ENCODE measurements at regions not wholly inside any gene's neighbourhood (a gene's known extent, or its start where the extent isn't known, plus 50 kb on each side); places are given as distances from the start of the nearest gene placed in this dataset.

DNA sequence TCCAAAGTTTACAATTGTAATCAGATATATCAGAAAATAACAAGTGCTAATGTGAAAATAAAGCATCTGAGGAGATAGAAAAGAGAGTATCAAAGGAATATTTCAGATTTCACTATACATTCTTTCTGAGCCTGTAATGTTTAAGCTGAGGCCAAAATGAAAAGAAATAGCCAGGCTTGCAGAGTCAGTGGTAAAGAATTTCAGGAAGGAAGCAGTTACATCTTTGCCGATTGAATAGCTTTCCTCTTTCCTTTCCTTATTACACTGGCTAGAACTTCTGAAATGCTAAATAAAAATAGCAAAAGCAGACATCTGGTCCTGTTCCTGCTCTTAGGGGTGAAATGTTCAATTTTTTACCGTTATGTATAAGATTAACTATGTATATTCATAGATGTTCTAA lies 1441.6 kb upstream of the PCDH7 start:
- WGBS, 5 donors: 35 to 44% (median 40%) methylated on average over 2 of the region's 2 CpGs
- H3K4me3 ChIP-seq: no peak overlapping the region

DNA sequence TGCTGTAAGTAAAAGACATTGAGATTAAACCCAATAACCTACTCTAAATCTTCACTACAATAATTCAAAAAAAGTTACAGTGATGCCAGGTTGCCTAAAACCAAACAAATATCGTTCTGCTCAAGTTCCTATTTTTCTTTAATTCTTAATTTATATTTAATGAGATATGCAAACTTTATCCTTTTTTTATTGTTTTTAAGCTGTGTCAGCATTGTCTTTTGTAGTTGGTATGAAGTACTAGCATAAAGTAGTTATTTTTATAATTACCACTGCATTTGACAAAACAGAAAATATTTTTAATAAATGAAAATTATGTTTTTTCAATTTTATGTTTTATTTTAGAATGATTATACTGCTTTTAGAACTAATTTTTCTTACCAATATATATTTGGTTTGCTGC lies 1431.1 kb upstream of the PCDH7 start:
- H3K9me3 ChIP-seq: peaks cover 0 to 3% (median 0%) of the 10 kb centered on the region in 4 donors
- no peak overlapping the region for H3K27ac ChIP-seq
- no peaks in the 10 kb centered on the region for H3K4me1 ChIP-seq
- DNase-seq: no peak
- no peaks in the 10 kb centered on the region for H3K36me3 ChIP-seq
- intact Hi-C loops (cut with DNase I; ENCODE audit: low total_unique reads): no loop called here
- WGBS, 5 donors: 61 to 83% (median 77%) methylated on average over 1 of the region's 1 CpG
- H3K27me3 ChIP-seq: no peaks in the 10 kb centered on the region
- TF ChIP-seq POLR2A (IDR thresholded peaks at IDR 0.05): no peak
- no peak for TF ChIP-seq POLR2AphosphoS5 (IDR thresholded peaks at IDR 0.05)
- TF ChIP-seq EP300 (IDR thresholded peaks at IDR 0.05): no peak
- TF ChIP-seq CTCF (IDR thresholded peaks at IDR 0.05): no peak
- H3K4me3 ChIP-seq: no peak overlapping the region

More for the DNA sequence above, 1441.6 kb upstream of the PCDH7 start:
- Histone ChIP-seq H3K9me3 (no peaks in the 10 kb centered on the region), H3K27ac (no peak overlapping the region), H3K27me3 (no peaks in the 10 kb centered on the region), H3K4me1 (peaks cover 0 to 5% (median 0%) of the 10 kb centered on the region in 4 donors), H3K36me3 (no peaks in the 10 kb centered on the region)
- peak in 1 of 2 donors; percentile 9 for DNase-seq
- intact Hi-C loops (cut with DNase I; ENCODE audit: low total_unique reads): no loop called here
- TF ChIP-seq CTCF (IDR thresholded peaks at IDR 0.05): no peak

- Histone ChIP-seq H3K27me3 (no peaks in the 10 kb centered on the region), H3K27ac (no peak overlapping the region), H3K4me3 (no peak overlapping the region), H3K4me1 (no peaks in the 10 kb centered on the region), H3K36me3 (no peaks in the 10 kb centered on the region), H3K9me3 (peaks cover 0 to 3% (median 0%) of the 10 kb centered on the region in 4 donors)
- DNase-seq: no peak
- intact Hi-C loops (cut with DNase I; ENCODE audit: low total_unique reads): no loop called here
- no peak for TF ChIP-seq POLR2AphosphoS5 (IDR thresholded peaks at IDR 0.05)
- TF ChIP-seq CTCF (IDR thresholded peaks at IDR 0.05): no peak
- no peak for TF ChIP-seq EP300 (IDR thresholded peaks at IDR 0.05)
- no peak for TF ChIP-seq POLR2A (IDR thresholded peaks at IDR 0.05)
Observed at GRCh38 chr4:29295280-29295679, 1424.9 kb upstream of the PCDH7 start.

- TF ChIP-seq EP300 (IDR thresholded peaks at IDR 0.05) (no peak), CTCF (IDR thresholded peaks at IDR 0.05) (no peak), POLR2AphosphoS5 (IDR thresholded peaks at IDR 0.05) (no peak), POLR2A (IDR thresholded peaks at IDR 0.05) (no peak)
- Histone ChIP-seq H3K27me3 (no peaks in the 10 kb centered on the region), H3K36me3 (no peaks in the 10 kb centered on the region), H3K4me3 (no peak overlapping the region), H3K27ac (no peak overlapping the region), H3K9me3 (no peaks in the 10 kb centered on the region), H3K4me1 (no peaks in the 10 kb centered on the region)
- DNase-seq: no peak
- WGBS, 5 donors: 74 to 85% (median 76%) methylated on average over 3 of the region's 3 CpGs
- intact Hi-C loops (cut with DNase I; ENCODE audit: low total_unique reads): no loop called here
Observed at GRCh38 chr4:29304595-29304994, 1415.6 kb upstream of the PCDH7 start.

DNA sequence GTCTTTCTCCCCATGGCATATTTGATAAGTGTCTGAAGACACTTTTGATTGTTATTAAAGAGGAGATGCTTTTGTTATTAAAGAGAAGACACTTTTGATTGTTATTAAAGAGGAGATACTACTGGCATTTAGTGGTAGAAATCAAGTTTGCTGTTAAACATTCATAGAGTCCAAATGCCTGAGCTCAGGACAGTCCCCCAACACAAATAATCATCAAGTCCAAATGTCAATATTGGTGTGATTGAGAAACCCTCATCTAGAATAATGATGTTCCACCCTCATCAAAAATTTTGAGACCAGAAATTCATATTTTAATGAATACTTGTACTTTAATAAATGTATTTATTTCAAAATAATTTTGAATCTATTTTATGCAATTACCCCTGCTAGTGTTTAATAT lies 1412.9 kb upstream of the PCDH7 start:
- TF ChIP-seq POLR2A (IDR thresholded peaks at IDR 0.05) (no peak), POLR2AphosphoS5 (IDR thresholded peaks at IDR 0.05) (no peak), CTCF (IDR thresholded peaks at IDR 0.05) (no peak), EP300 (IDR thresholded peaks at IDR 0.05) (no peak)
- Histone ChIP-seq H3K4me3 (no peak overlapping the region), H3K36me3 (no peaks in the 10 kb centered on the region), H3K9me3 (no peaks in the 10 kb centered on the region), H3K27me3 (no peaks in the 10 kb centered on the region), H3K4me1 (no peaks in the 10 kb centered on the region), H3K27ac (no peak overlapping the region)
- no peak for DNase-seq
- intact Hi-C loops (cut with DNase I; ENCODE audit: low total_unique reads): no loop called here
